ENCODE measurements at regions not wholly inside any gene's neighbourhood (a gene's known extent, or its start where the extent isn't known, plus 50 kb on each side); places are given as distances from the start of the nearest gene placed in this dataset.

- ATAC-seq (no peak), DNase-seq (ENCODE audit: low spot score) (no peak)
- Histone ChIP-seq H3K27me3 (ENCODE audit: insufficient read depth) (no peaks in the 10 kb centered on the region), H3K9me2 (ENCODE audit: insufficient read depth) (no peaks in the 10 kb centered on the region), H3K4me1 (ENCODE audit: insufficient read depth) (no peaks in the 10 kb centered on the region), H2AFZ (no peak overlapping the region), H3K27ac (ENCODE audit: low read depth) (no peak overlapping the region), H3K4me3 (no peak overlapping the region), H3F3A (replicated peaks; ENCODE audit: low read depth) (no peaks in the 10 kb centered on the region), H3K79me2 (replicated peaks; ENCODE audit: insufficient read depth) (no peaks in the 10 kb centered on the region), H3K4me2 (no peak overlapping the region), H4K20me1 (replicated peaks; ENCODE audit: insufficient read depth) (no peaks in the 10 kb centered on the region), H3K36me3 (ENCODE audit: insufficient read depth) (no peaks in the 10 kb centered on the region)
- Mint-ChIP-seq H3K36me3 (ENCODE audit: low read depth) (no peaks in the 10 kb centered on the region), H3K4me3 (no peak overlapping the region), H3K27ac (no peak overlapping the region), H3K27me3 (ENCODE audit: insufficient read depth, low read depth, poor library complexity) (no peaks in the 10 kb centered on the region), H3K4me1 (peaks cover 6% of the 10 kb centered on the region; the same call in 2 of the 3 replicates), H3K9me3 (no peaks in the 10 kb centered on the region; the same call in 2 of the 3 replicates)
- TF ChIP-seq STAT1 (IDR thresholded peaks at IDR 0.05; ENCODE audit: unreplicated experiment) (no peak), ZNF114 (CRISPR knock-in tag; IDR thresholded peaks at IDR 0.05) (no peak), JUNB (IDR thresholded peaks at IDR 0.05; ENCODE audit: unreplicated experiment) (no peak), ETS1 (IDR thresholded peaks at IDR 0.05) (no peak), ZNF331 (CRISPR knock-in tag; IDR thresholded peaks at IDR 0.05; ENCODE audit: low read depth) (no peak), REST (IDR thresholded peaks at IDR 0.05; ENCODE audit: unreplicated experiment) (no peak), NANOG (IDR thresholded peaks at IDR 0.05; ENCODE audit: borderline replicate concordance) (no peak), POLR2AphosphoS5 (IDR thresholded peaks at IDR 0.05; ENCODE audit: low read depth) (no peak), ZNF462 (CRISPR knock-in tag; IDR thresholded peaks at IDR 0.05) (no peak), CTCF (conservative IDR thresholded peaks at IDR 0.05; ENCODE audit: low read depth in 2 of 2) (no peak), CREB1 (CRISPR knock-in tag; IDR thresholded peaks at IDR 0.05; ENCODE audit: low read depth) (no peak), EZH2 (IDR thresholded peaks at IDR 0.05; ENCODE audit: low read depth, unreplicated experiment) (no peak), EZH2phosphoT487 (IDR thresholded peaks at IDR 0.05; ENCODE audit: unreplicated experiment) (no peak)
Observed at GRCh38 chr2:64383881-64384280, 70.1 kb upstream of the LGALSL start.

Data from GM23338 (cell line).